PC-3 (cell line): ENCODE measurements at regions not wholly inside any gene's neighbourhood (a gene's known extent, or its start where the extent isn't known, plus 50 kb on each side); places are given as distances from the start of the nearest gene placed in this dataset.

Experiments
- ATAC-seq: fragments of 200-7000 bp; cut with Tn5 transposase; 2 replicates; pipeline ENCODE4 v1.9.1; 2020; ENCODE audit warnings: mild to moderate bottlenecking, moderate library complexity
- BruUV-seq: library from RNA; stranded (reverse); fragments of 400-500 nt; replicated peaks from 2 replicates; lab custom pipeline; 2021; lab: Mats Ljungman, UMichigan
- CTCF ChIA-PET: fragments of 300-600 bp; sonication (Branson Sonifier 250); formaldehyde crosslinking; loops from one replicate; lab custom pipeline; 2022; ENCODE audit warnings: antibody characterized with exemption; lab: Charles Lee
- POLR2A ChIA-PET: fragments of 300-600 bp; sonication (Branson Sonifier 250); formaldehyde crosslinking; loops from one replicate; lab custom pipeline; 2022; ENCODE audit warnings: antibody characterized with exemption; ENCODE audit not compliant: unreplicated experiment; lab: Charles Lee
- DNase-seq: peaks from one replicate; pipeline ENCODE4 v3.0.0-alpha.2; 2015
- H2AFZ ChIP-seq: fragments of 300-600 bp; sonication (generic); 2 replicates; pipeline ENCODE4 v1.6.0; 2016; ENCODE audit warnings: antibody characterized with exemption, low read length
- H3F3A ChIP-seq: fragments of 300-600 bp; sonication (generic); one replicate; pipeline ENCODE4 v1.6.0; 2017; ENCODE audit warnings: antibody characterized with exemption, low read length, control low read depth, mild to moderate bottlenecking; ENCODE audit not compliant: unreplicated experiment
- H3K27ac ChIP-seq: fragments of 300-600 bp; sonication (generic); 2 replicates; pipeline ENCODE4 v1.5.1; 2016; ENCODE audit warnings: mild to moderate bottlenecking, low read length
- H3K27me3 ChIP-seq: fragments of 300-600 bp; sonication (generic); 2 replicates; pipeline ENCODE4 v1.6.1; 2016; ENCODE audit warnings: low read length, mixed read lengths
- H3K36me3 ChIP-seq: fragments of 300-600 bp; sonication (generic); 2 replicates; pipeline ENCODE4 v1.6.1; 2016; ENCODE audit warnings: low read depth, mixed run types, low read length, mixed read lengths
- H3K4me1 ChIP-seq: fragments of 300-600 bp; sonication (generic); 2 replicates; pipeline ENCODE4 v1.5.1; 2016; ENCODE audit warnings: low read length; ENCODE audit not compliant: insufficient read depth
- H3K4me2 ChIP-seq: fragments of 300-600 bp; sonication (generic); 2 replicates; pipeline ENCODE4 v1.6.0; 2016; ENCODE audit warnings: low read length
- H3K4me3 ChIP-seq: fragments of 300-600 bp; sonication (generic); 2 replicates; pipeline ENCODE4 v1.5.1; 2016; ENCODE audit warnings: mild to moderate bottlenecking, low read length, mixed read lengths
- H3K79me2 ChIP-seq: fragments of 300-600 bp; sonication (generic); 2 replicates; pipeline ENCODE4 v1.6.1; 2017; ENCODE audit warnings: low read length, mixed read lengths
- H3K9ac ChIP-seq: fragments of 300-600 bp; sonication (generic); 2 replicates; pipeline ENCODE4 v1.6.0; 2016; ENCODE audit warnings: mild to moderate bottlenecking, low read length
- H3K9me2 ChIP-seq: fragments of 300-600 bp; sonication (generic); replicated peaks from 2 replicates; pipeline ENCODE4 v1.6.1; 2016; ENCODE audit warnings: mixed run types, low read length, mixed read lengths
- H3K9me3 ChIP-seq: fragments of 300-600 bp; sonication (generic); 2 replicates; pipeline ENCODE4 v1.6.1; 2016; ENCODE audit warnings: low read length, mixed read lengths
- H4K20me1 ChIP-seq: fragments of 300-600 bp; sonication (generic); 2 replicates; pipeline ENCODE4 v1.6.1; 2016; ENCODE audit warnings: low read length, mixed read lengths
- CTCF ChIP-seq: fragments of 300-600 bp; sonication (generic); conservative IDR thresholded peaks from 2 replicates; pipeline ENCODE4 v1.5.1; 2017; ENCODE audit warnings: antibody characterized with exemption, low read depth, mild to moderate bottlenecking, low read length
- EZH2 ChIP-seq: fragments of 300-600 bp; sonication (generic); IDR thresholded peaks from one replicate; pipeline ENCODE4 v1.6.1; 2017; ENCODE audit warnings: antibody characterized with exemption, mild to moderate bottlenecking, low read length; ENCODE audit not compliant: unreplicated experiment
- EZH2phosphoT487 ChIP-seq: fragments of 300-600 bp; sonication (generic); IDR thresholded peaks from 2 replicates; pipeline ENCODE4 v1.6.1; 2018; ENCODE audit warnings: mild to moderate bottlenecking, antibody characterized with exemption, low read length, borderline replicate concordance
- intact Hi-C: fragments of 100-400 bp; cut with micrococcal nuclease; formaldehyde crosslinking; loops from 2 replicates; pipeline ENCODE4 v1.9.0; 2023

- BruUV-seq = no TSS peak
- H3K9me3 ChIP-seq = no peaks in the 10 kb centered on the region
- TF ChIP-seq EZH2phosphoT487 = 0 out of 2 replicates have a peak, but pooled peaks have one; percentile 35
- TF ChIP-seq CTCF = no peak
- peak; percentile 95 for TF ChIP-seq EZH2
- peaks cover 35% of the 10 kb centered on the region for H3K27me3 ChIP-seq
- H4K20me1 ChIP-seq = no peaks in the 10 kb centered on the region
- no peak overlapping the region for H3K27ac ChIP-seq
- POLR2A ChIA-PET = no interaction called here
- no peaks in the 10 kb centered on the region for H3K4me1 ChIP-seq
- CTCF ChIA-PET = no interaction called here
- DNase-seq (peak; percentile 33), ATAC-seq (peak; percentile 24; the same call in 1 of the 2 replicates)
- intact Hi-C loops = no loop called here
- H3F3A ChIP-seq = no peaks in the 10 kb centered on the region
- no peaks in the 10 kb centered on the region for H3K36me3 ChIP-seq
- no peaks in the 10 kb centered on the region for H3K79me2 ChIP-seq
- peak overlapping the region; percentile 87 for H3K4me2 ChIP-seq
- no peaks in the 10 kb centered on the region for H3K9me2 ChIP-seq
- H3K4me3 ChIP-seq = peak overlapping the region; percentile 73
- no peak overlapping the region for H3K9ac ChIP-seq
- peak overlapping the region; percentile 88 for H2AFZ ChIP-seq
Observed at GRCh38 chr7:57867884-57868701, 418.1 kb downstream of the ZNF716 start.

- no peaks in the 10 kb centered on the region for H3K79me2 ChIP-seq
- TF ChIP-seq CTCF = no peak
- TF ChIP-seq EZH2 = no peak
- TF ChIP-seq EZH2phosphoT487 = peak; percentile 37; the same call in 1 of the 2 replicates
- intact Hi-C loops = no loop called here
- no peak overlapping the region for H3K9ac ChIP-seq
- H3K27me3 ChIP-seq = peaks cover 35% of the 10 kb centered on the region
- ATAC-seq = no peak
- peak overlapping the region; percentile 87 for H3K4me2 ChIP-seq
- no TSS peak for BruUV-seq
- H3K36me3 ChIP-seq = no peaks in the 10 kb centered on the region
- peak overlapping the region; percentile 73 for H3K4me3 ChIP-seq
- H2AFZ ChIP-seq = peak overlapping the region; percentile 88
- H3K9me2 ChIP-seq = no peaks in the 10 kb centered on the region
- no peak overlapping the region for H3K27ac ChIP-seq
- DNase-seq = peak; percentile 25
- no peaks in the 10 kb centered on the region for H3K9me3 ChIP-seq
- H4K20me1 ChIP-seq = no peaks in the 10 kb centered on the region
- no peaks in the 10 kb centered on the region for H3F3A ChIP-seq
- ChIA-PET POLR2A (no interaction called here), CTCF (no interaction called here)
- no peaks in the 10 kb centered on the region for H3K4me1 ChIP-seq
Observed at GRCh38 chr7:57868771-57869483, 418.9 kb downstream of the ZNF716 start.
